NCI-H748 (cell line): ENCODE measurements at regions not wholly inside any gene's neighbourhood (a gene's known extent, or its start where the extent isn't known, plus 50 kb on each side); places are given as distances from the start of the nearest gene placed in this dataset.

ENCODE experiments used
- DNase-seq: peaks from one replicate; lab custom pipeline; 2025; ENCODE audit not compliant: unreplicated experiment; lab: John Stamatoyannopoulos, UW

- no peak for DNase-seq
Observed at GRCh38 chr2:59889305-59889704, 664.1 kb downstream of the BCL11A start.

- DNase-seq, result no peak
Observed at GRCh38 chr2:59888706-59889105, 664.7 kb downstream of the BCL11A start.

DNA sequence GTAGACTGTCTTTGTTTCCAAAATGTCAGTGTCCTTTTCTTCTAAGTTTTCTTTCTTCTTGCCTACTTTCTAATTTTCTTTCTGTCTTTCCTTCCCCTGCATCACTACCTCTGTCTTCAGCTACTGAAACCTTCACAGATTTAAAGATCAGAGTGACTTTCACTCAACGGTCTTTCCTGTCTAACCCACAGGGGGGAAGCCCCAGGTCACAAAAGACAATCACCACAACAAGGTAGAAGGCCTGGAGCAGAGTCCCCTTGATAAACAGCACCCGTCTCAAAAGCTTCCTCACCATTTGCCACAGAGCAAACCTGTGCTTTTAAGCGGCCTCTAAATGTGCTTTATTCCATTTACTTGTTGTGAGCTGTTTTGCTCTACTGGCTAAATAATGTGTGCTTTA lies 665.4 kb downstream of the BCL11A start:
- DNase-seq, result no peak

DNA sequence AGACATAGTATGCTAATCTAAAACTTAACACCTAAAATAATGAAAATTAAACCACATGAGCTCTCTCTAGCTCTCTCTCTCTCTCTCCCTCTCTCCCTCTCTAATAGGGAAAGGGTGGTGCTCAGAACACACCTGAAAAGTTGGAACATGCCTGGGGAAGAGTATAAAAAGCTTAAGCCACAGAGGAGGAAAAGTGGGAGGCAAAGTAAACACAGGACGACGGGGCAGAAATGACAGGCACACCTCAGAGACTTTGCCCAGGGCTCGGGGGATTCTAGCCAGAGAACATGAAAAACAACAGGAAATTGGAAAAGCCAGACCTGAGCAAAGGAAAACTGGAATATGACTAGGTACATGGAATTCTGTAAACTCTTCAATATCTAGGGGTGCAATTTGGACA lies 666.1 kb downstream of the BCL11A start:
- no peak for DNase-seq

DNA sequence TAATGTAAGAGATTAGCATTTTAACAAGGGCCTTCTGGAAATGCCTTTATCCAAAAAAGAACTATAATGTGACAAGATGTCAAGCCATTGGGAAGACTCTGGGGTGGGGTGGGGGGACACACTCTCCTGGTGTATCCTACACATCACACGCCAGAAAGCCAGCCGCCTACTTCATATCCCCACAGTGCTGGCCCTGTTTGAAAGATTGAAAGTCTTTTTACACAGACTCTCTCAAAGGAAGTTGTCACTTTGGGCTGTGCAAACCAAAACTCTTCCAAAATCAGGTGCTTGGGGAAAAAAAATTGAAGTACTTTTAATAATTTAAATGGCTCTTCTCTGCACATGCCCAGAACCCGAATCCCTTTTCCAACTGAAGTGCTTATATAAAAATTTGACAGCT lies 666.7 kb downstream of the BCL11A start:
- DNase-seq, result no peak

- no peak for DNase-seq
Observed at GRCh38 chr2:59885541-59885940, 667.9 kb downstream of the BCL11A start.

GRCh38 chr2:59884166-59884565 lies 669.3 kb downstream of the BCL11A start:
- DNase-seq, result no peak

GRCh38 chr2:59882822-59883221 lies 670.6 kb downstream of the BCL11A start:
- no peak for DNase-seq

GRCh38 chr2:59882279-59882678 lies 671.2 kb downstream of the BCL11A start:
- no peak for DNase-seq

DNA sequence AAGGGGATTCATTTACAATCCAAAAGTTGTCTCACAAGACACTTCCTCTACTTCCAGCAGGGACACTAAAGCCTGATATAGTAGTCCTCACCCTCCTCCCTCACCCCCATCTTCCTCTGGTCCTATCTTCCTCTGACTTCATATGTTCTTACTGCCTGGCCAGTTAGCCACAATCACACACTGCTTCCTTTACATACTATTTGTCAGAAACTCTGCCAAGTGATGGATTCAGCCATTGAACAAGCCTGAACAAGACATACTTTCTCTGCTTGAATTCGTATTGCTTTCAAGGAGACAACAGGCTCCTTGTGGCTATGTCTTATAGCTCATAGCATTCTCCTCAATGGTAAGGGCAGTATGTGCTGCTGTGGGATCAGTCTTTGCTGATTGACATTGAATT lies 672.2 kb downstream of the BCL11A start:
- no peak for DNase-seq

DNA sequence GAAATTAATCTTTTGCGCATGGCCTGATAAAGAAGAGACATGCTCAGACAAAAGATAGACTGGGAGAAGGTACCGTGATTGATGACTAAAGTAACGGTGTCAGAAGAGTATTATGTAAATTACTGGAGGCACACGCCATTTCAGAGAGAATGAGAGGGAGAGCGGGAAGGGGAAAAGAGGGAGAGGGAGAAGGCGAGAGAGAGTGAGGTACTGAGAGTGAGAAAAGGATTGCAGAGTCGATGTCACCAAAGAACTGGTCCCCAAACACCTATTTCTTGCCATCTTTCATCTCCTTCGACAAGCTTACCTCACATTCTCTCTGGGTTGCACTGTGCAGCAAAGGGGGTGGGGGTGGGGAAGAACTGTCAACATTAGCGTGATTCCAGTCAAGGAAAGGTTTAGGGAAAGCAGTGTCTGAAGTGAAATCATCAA lies 673.7 kb downstream of the BCL11A start:
- DNase-seq, result no peak

DNA sequence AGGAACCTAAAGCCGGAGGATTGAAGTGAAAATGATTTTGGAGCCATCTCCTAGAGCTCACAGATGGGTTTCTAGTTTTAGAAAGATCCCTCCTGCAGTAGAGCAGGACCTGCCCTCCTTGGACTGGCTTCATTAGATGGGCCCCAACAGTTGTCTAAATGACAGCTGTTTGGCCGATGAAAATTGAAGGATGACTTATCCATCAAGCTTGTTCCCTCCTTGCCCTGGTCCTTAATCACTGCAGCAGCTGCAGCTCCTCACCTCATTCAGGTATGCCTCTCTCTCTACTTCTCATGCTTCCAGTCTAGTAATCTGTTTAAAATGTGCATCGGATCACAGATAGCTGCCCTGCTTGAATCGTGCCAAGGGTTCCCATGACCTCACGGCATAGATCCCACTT lies 677.6 kb downstream of the BCL11A start:
- no peak for DNase-seq

DNA sequence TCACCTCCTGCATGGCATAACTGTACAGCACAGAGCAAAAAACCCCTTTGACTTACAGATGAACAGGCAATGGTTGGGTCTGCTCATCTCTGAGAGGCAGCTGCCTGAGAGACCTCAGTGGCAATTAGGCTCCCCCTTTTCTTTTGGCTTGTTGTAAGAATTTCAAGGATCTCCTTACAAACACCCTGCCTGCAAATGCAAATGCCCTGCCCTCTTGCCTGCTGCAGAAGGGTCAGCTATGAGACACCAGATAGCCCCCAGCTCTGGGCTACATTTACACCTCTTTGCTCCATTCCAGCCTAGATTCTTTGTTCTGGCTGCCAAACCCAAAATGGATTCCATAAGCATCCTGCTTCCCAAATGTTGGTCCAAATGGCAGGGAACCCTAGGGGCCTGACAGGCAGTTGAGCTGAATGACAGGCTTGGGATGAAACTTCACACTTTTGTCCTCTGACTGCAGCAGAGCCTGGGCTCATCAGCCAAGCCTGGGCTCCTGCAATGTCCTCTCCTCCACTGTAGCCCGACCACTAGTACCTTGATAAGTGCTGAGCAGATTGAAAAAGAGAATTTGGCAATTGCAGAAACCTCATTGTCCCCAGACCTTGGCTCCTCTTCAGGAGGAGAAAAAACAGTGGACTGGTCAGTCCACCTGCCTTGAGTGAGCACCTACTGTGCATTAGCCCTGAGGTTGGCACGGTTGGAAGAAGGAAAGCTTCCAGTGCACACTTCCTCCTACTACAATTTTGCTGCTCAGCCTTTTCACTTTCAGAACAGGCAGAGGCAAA lies 678.3 kb downstream of the BCL11A start:
- DNase-seq, result no peak

DNA sequence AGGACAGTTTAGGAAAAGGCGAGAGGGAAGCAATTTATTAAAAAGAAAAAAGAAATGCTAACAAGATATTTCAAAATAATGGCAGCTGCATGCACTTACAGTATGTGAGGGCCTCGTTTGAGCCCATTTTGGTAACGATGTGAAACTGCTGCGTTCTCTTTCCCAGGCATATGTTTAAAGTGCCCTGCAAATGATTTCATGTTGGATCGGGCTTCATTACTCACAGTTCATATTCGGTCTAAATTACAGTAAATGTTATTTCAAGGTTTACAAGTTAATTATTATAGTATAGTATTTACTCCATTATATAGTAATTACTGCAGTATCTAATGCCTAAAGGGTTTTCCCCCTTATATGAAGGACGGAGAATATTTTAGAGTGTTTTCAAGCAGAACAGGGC lies 679.1 kb downstream of the BCL11A start:
- no peak for DNase-seq

DNA sequence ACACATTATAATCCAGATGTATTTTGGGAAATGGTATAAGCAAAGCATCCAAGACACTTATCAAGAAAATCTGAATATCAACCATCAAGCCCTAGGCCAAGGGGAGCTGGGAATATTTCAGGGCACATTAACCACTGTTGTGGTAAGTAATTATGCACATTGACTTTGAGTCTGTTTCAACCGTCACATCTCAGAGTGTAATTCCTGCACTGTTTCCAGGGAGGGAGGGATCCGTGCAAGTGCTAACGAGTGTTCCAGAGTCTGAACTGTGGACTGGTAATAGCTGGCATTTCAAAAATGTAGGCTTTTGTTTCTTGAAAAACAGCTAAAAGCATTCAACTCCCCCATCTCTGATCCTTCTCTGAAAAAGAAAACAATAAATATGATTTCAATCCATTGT lies 681.6 kb downstream of the BCL11A start:
- DNase-seq, result no peak

GRCh38 chr2:59868981-59869380 lies 684.5 kb downstream of the BCL11A start:
- no peak for DNase-seq

DNA sequence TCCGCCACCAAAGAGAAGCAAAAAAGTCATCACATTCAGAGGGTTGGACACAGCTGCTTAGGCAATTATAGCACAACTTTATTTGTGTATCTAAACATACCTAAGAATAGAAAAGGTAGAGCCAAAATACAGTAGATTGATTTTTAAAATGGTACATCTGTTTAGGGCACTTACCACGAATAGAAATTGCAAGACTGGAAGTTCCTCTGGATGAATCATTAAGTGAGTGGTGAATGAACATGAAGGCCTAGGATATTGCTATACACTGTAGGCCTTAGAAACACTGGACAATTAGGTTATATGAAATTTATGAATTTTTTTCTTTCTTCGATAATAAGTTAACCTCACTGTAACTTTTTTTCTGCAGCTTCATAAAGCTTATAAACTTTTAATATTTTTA lies 687.0 kb downstream of the BCL11A start:
- DNase-seq, result no peak

DNA sequence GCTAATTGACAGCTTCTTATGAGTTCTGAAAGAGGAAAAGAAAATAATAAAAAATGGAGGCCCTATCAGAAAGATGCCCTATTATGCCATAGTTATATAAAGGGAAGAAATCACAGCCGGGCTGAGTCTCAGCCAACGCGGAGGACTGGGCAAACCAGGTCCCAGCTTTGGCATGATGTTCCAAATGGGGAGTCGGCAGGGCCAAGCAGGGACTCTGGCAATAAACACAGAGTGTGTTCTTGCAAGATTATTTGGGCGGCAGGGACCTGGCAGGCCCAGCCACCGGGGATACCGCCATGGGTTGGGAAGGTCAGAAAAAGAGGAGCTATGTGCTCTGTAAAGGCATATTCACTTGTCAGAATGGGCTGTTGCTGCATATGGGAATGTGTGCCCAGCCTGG lies 694.9 kb downstream of the BCL11A start:
- DNase-seq, result no peak

DNA sequence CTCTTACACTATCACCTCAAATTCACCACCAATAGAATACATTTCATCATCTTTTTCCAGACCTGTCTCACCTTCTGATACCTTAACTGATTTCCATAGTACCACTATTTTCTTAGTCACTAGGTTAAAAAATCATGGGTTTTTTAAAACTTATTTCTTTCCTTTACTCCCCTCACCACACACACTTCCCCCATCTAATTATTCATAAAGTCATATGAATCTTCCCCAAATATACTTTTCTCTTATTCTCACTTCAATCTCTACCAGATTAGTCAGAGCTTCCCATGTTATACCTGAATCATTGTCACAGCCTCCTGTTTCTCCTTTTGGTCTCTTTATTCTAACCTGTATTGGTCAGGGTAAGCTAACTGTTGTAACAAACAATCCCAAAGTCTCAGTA lies 696.3 kb downstream of the BCL11A start:
- DNase-seq, result no peak

GRCh38 chr2:59856391-59856790 lies 697.1 kb downstream of the BCL11A start:
- no peak for DNase-seq

- DNase-seq, result no peak
Observed at GRCh38 chr2:59853032-59853431, 700.4 kb downstream of the BCL11A start.

DNA sequence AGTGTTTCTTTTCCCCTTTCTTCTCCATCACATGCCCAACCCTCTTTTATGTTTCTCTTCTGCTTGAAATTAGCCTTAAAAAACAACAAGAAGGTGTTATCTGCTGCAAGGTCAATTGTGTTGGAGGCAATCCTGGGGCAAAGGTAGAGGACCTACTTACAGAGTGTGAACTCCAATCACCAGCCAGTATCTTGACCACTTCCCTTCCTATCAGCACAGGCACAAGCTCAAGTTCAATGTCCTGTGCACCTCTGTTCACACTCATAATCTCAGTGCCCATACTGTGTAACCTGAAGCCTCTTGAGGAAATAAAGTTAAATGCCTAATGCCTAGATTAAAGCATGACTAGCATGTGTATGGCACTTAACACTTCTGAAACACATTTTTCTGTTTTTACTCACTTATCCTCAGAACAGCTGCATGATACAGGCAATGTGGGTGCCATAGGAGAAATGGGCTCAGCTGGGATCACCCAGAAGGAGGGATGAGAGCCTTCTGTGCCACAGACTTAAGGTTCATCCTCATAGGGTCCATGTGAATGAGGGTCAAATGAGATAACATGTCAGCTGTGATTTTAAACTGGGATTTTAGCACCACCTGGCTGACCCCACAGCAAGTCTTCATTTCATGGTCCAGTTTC lies 701.5 kb downstream of the BCL11A start:
- no peak for DNase-seq

DNA sequence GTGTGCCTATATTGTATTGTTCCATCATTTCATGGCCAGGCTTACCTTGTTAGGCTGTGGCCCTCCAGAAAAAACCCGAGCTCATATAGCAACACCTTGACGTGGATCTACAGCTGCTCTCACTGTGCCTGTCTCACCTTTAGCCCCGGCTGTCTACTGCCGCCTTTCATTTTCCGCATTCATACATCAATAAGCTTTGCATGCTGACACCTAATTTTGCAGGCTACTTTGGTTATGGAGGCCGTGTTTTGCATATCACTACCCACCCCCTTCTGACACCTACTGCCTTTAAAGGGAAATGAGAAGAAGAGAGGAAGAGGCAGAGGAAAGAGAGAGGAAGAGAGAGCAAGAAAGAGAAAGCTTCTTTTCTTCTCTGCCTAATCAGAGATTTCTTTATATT lies 702.9 kb downstream of the BCL11A start:
- no peak for DNase-seq
